Lower lobe of right lung (tissue), 2 donors: ENCODE measurements at regions not wholly inside any gene's neighbourhood (a gene's known extent, or its start where the extent isn't known, plus 50 kb on each side); places are given as distances from the start of the nearest gene placed in this dataset.

Experiments
- ATAC-seq, 2 donors: fragments of 200-7000 bp; cut with Tn5 transposase; one replicate each; pipeline ENCODE4 v1.9.1; 2020 to 2022; ENCODE audit warnings: mild to moderate bottlenecking in 2 of 2, moderate library complexity in 2 of 2
- DNase-seq: peaks from one replicate; pipeline ENCODE4 v3.0.0-alpha.2; 2020
- H3K27ac ChIP-seq: fragments of 200-600 bp; one replicate; pipeline ENCODE4 v1.8.0; 2022
- H3K27me3 ChIP-seq: fragments of 200-600 bp; one replicate; pipeline ENCODE4 v1.8.0; 2022; ENCODE audit warnings: low read depth
- H3K36me3 ChIP-seq: fragments of 200-600 bp; one replicate; pipeline ENCODE4 v1.8.0; 2022; ENCODE audit warnings: mild to moderate bottlenecking
- H3K4me1 ChIP-seq: fragments of 200-600 bp; one replicate; pipeline ENCODE4 v1.8.0; 2022
- H3K4me3 ChIP-seq: fragments of 200-600 bp; one replicate; pipeline ENCODE4 v1.8.0; 2022; ENCODE audit warnings: mild to moderate bottlenecking
- H3K9me3 ChIP-seq: fragments of 200-600 bp; one replicate; pipeline ENCODE4 v1.8.0; 2022
- CTCF ChIP-seq: fragments of 200-600 bp; IDR thresholded peaks from one replicate; pipeline ENCODE4 v1.8.0; 2022; ENCODE audit warnings: antibody characterized with exemption, mild to moderate bottlenecking
- intact Hi-C: fragments of 100-400 bp; cut with DNase I; formaldehyde crosslinking; loops from one replicate; pipeline ENCODE4 v1.11.0; 2022
- donor health status: DM: no; HTN: yes; CAD: no; lungs with severe emphysema.

- H3K9me3 ChIP-seq: peaks cover 11% of the 10 kb centered on the region
- intact Hi-C loops: no loop called here
- ATAC-seq: no peak
- no peak overlapping the region for H3K4me3 ChIP-seq
- TF ChIP-seq CTCF: no peak
- no peaks in the 10 kb centered on the region for H3K27me3 ChIP-seq
- no peaks in the 10 kb centered on the region for H3K36me3 ChIP-seq
- no peak for DNase-seq
- H3K27ac ChIP-seq: no peak overlapping the region
- no peaks in the 10 kb centered on the region for H3K4me1 ChIP-seq
These were observed 257.2 kb upstream of the ARID1B start for GRCh38 chr6:156519940-156520339.

DNA sequence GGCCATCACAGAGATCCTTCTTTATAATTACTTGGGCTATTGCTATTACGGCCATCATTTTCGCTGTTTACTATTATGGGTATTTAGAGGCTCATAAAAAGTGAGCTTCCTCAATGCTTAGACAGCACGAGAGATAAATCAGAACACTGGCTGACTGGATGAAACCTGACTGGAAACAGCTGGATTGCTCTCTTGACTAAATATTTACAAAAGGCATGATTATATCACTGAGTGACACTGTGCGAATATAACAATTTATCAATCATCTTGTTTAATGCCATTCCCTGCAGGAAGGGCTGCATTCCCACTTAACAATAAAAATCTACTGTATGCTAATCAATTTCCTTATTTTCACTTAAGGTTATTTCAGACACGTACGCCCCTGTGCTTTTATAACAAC lies 260.1 kb upstream of the ARID1B start:
- Histone ChIP-seq H3K4me1 (no peaks in the 10 kb centered on the region), H3K4me3 (no peak overlapping the region), H3K27me3 (no peaks in the 10 kb centered on the region), H3K9me3 (peaks cover 11% of the 10 kb centered on the region), H3K27ac (no peak overlapping the region), H3K36me3 (no peaks in the 10 kb centered on the region)
- TF ChIP-seq CTCF: no peak
- intact Hi-C loops: no loop called here
- DNase-seq: no peak
- ATAC-seq: peak in 1 of 2 donors; percentile 23

DNA sequence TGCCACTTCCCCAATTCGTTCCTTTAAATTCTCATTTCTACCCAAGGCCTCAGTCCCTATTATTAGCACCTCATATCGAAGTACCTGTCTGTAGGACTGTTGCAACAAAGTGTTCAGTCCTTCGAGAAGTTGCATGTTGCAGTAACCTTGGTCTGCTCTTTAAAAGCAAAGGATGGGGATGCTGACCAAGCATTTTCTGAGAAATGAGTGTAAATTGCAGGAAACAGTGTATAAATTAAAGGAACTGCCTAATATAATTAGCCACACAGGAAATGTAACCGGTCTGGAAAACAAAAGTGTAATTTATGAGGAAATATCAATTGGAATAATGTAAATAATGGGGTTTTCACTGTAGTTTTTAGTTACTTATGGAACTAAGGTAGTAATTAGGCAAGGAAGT lies 261.9 kb upstream of the ARID1B start:
- no peaks in the 10 kb centered on the region for H3K36me3 ChIP-seq
- H3K27ac ChIP-seq: no peak overlapping the region
- H3K4me3 ChIP-seq: no peak overlapping the region
- TF ChIP-seq CTCF: no peak
- no peaks in the 10 kb centered on the region for H3K27me3 ChIP-seq
- peaks cover 9% of the 10 kb centered on the region for H3K9me3 ChIP-seq
- intact Hi-C loops: no loop called here
- no peak for ATAC-seq
- no peak for DNase-seq
- H3K4me1 ChIP-seq: no peaks in the 10 kb centered on the region

- no peak for ATAC-seq
- intact Hi-C loops: no loop called here
These were observed 263.7 kb upstream of the ARID1B start for GRCh38 chr6:156513504-156513903.

GRCh38 chr6:156511570-156511969 lies 265.6 kb upstream of the ARID1B start:
- H3K27me3 ChIP-seq: peaks cover 4% of the 10 kb centered on the region
- intact Hi-C loops: no loop called here
- DNase-seq (no peak), ATAC-seq (no peak)
- TF ChIP-seq CTCF: no peak
- no peaks in the 10 kb centered on the region for H3K4me1 ChIP-seq
- H3K4me3 ChIP-seq: no peak overlapping the region
- H3K36me3 ChIP-seq: no peaks in the 10 kb centered on the region
- H3K27ac ChIP-seq: no peak overlapping the region
- H3K9me3 ChIP-seq: no peaks in the 10 kb centered on the region

More at GRCh38 chr6:156513504-156513903, 263.7 kb upstream of the ARID1B start:
- Histone ChIP-seq H3K27me3 (no peaks in the 10 kb centered on the region), H3K36me3 (no peaks in the 10 kb centered on the region), H3K4me1 (no peaks in the 10 kb centered on the region), H3K9me3 (no peaks in the 10 kb centered on the region), H3K27ac (no peak overlapping the region), H3K4me3 (no peak overlapping the region)
- no peak for DNase-seq
- no peak for TF ChIP-seq CTCF

- no peaks in the 10 kb centered on the region for H3K36me3 ChIP-seq
- H3K27me3 ChIP-seq: peaks cover 4% of the 10 kb centered on the region
- no peak overlapping the region for H3K4me3 ChIP-seq
- no peaks in the 10 kb centered on the region for H3K9me3 ChIP-seq
- TF ChIP-seq CTCF: no peak
- H3K4me1 ChIP-seq: no peaks in the 10 kb centered on the region
- no peak overlapping the region for H3K27ac ChIP-seq
- DNase-seq (no peak), ATAC-seq (no peak)
- intact Hi-C loops: no loop called here
These were observed 266.1 kb upstream of the ARID1B start for GRCh38 chr6:156511051-156511450.
